ENCODE measurements at regions not wholly inside any gene's neighbourhood (a gene's known extent, or its start where the extent isn't known, plus 50 kb on each side); places are given as distances from the start of the nearest gene placed in this dataset.

GRCh38 chr16:64094992-64095634, 1026.8 kb downstream of the CDH11 start:
- TF ChIP-seq EZH2 (IDR thresholded peaks at IDR 0.05): no peak
- no peak for TF ChIP-seq POLR2AphosphoS5 (IDR thresholded peaks at IDR 0.05; ENCODE audit: borderline replicate concordance, low read depth, low read length)
- no peak for TF ChIP-seq FOXP2 (optimal IDR thresholded peaks at IDR 0.05; ENCODE audit: control extremely low read depth, extremely low read length, insufficient read depth)

Data from SK-N-MC (cell line).